SK-N-SH treated with all-trans-retinoic acid at 6 μM for 48 hours (cell line): ENCODE measurements at regions not wholly inside any gene's neighbourhood (a gene's known extent, or its start where the extent isn't known, plus 50 kb on each side); places are given as distances from the start of the nearest gene placed in this dataset.

Source experiments
- ATAC-seq: fragments of 200-7000 bp; cut with Tn5 transposase; 3 replicates; pipeline ENCODE4 v1.9.1; 2020; ENCODE audit warnings: mild to moderate bottlenecking, moderate library complexity
- BACH2 ChIP-seq: fragments of 250-450 bp; sonication (Bioruptor Pico); IDR thresholded peaks from 2 replicates; pipeline ENCODE4 v1.9.0; 2021; ENCODE audit warnings: mild to moderate bottlenecking, borderline replicate concordance
- CREB5 ChIP-seq: fragments of 250-450 bp; sonication (Bioruptor Pico); IDR thresholded peaks from 2 replicates; pipeline ENCODE4 v1.5.1; 2020; ENCODE audit warnings: low read depth, mild to moderate bottlenecking, moderate library complexity
- CSRNP3 ChIP-seq: fragments of 250-450 bp; sonication (Bioruptor Pico); IDR thresholded peaks from 2 replicates; pipeline ENCODE4 v1.5.1; 2021; ENCODE audit warnings: mild to moderate bottlenecking, moderate library complexity
- ESRRG ChIP-seq: fragments of 250-450 bp; sonication (Bioruptor Pico); IDR thresholded peaks from 2 replicates; pipeline ENCODE4 v1.6.1; 2021; ENCODE audit warnings: mild to moderate bottlenecking
- GLIS3 ChIP-seq: fragments of 250-450 bp; sonication (Bioruptor Pico); IDR thresholded peaks from 2 replicates; pipeline ENCODE4 v1.5.0; 2020; ENCODE audit warnings: mild to moderate bottlenecking, moderate library complexity
- ISL1 ChIP-seq: fragments of 250-450 bp; sonication (Bioruptor Pico); IDR thresholded peaks from 2 replicates; pipeline ENCODE4 v2.1.2; 2022; ENCODE audit warnings: mild to moderate bottlenecking, moderate library complexity
- OSR1 ChIP-seq: fragments of 250-450 bp; sonication (Bioruptor Pico); IDR thresholded peaks from 2 replicates; pipeline ENCODE4 v1.8.0; 2022; ENCODE audit warnings: moderate library complexity, mild to moderate bottlenecking, inconsistent platforms
- PATZ1 ChIP-seq: fragments of 250-450 bp; sonication (Bioruptor Pico); IDR thresholded peaks from 2 replicates; pipeline ENCODE4 v1.8.0; 2020; ENCODE audit warnings: mild to moderate bottlenecking, moderate library complexity, borderline replicate concordance
- POU6F1 ChIP-seq: fragments of 250-450 bp; sonication (Bioruptor Pico); IDR thresholded peaks from 2 replicates; pipeline ENCODE4 v1.8.0; 2021; ENCODE audit warnings: low read depth, mild to moderate bottlenecking, moderate library complexity, borderline replicate concordance
- PPARA ChIP-seq: fragments of 250-450 bp; sonication (Bioruptor Pico); IDR thresholded peaks from 2 replicates; pipeline ENCODE4 v1.5.0; 2020; ENCODE audit warnings: mild to moderate bottlenecking, borderline replicate concordance
- RARB ChIP-seq: fragments of 250-450 bp; sonication (Bioruptor Pico); IDR thresholded peaks from 2 replicates; pipeline ENCODE4 v1.8.0; 2021; ENCODE audit warnings: mild to moderate bottlenecking, moderate library complexity
- SNAI2 ChIP-seq: fragments of 250-450 bp; sonication (Bioruptor Pico); IDR thresholded peaks from 2 replicates; pipeline ENCODE4 v1.5.0; 2020; ENCODE audit warnings: mild to moderate bottlenecking, moderate library complexity
- TCF4 ChIP-seq: fragments of 250-450 bp; sonication (Bioruptor Pico); IDR thresholded peaks from 2 replicates; pipeline ENCODE4 v1.8.0; 2021; ENCODE audit warnings: mild to moderate bottlenecking, moderate library complexity, borderline replicate concordance
- TSHZ2 ChIP-seq: fragments of 250-450 bp; sonication (Bioruptor Pico); IDR thresholded peaks from 2 replicates; pipeline ENCODE4 v1.5.0; 2020; ENCODE audit warnings: mild to moderate bottlenecking, moderate library complexity
- ZC3H10 ChIP-seq: fragments of 250-450 bp; sonication (Bioruptor Pico); IDR thresholded peaks from 2 replicates; pipeline ENCODE4 v1.5.1; 2021; ENCODE audit warnings: mild to moderate bottlenecking, moderate library complexity
- ZFP3 ChIP-seq: fragments of 250-450 bp; sonication (Bioruptor Pico); IDR thresholded peaks from 2 replicates; pipeline ENCODE4 v1.5.0; 2020; ENCODE audit warnings: mild to moderate bottlenecking, moderate library complexity
- ZNF565 ChIP-seq: fragments of 450-650 bp; formaldehyde crosslinking; conservative IDR thresholded peaks from 2 replicates; pipeline ENCODE4 v1.5.0; 2020; ENCODE audit warnings: low read depth, mild to moderate bottlenecking, moderate library complexity
- ZNF70 ChIP-seq: fragments of 450-650 bp; formaldehyde crosslinking; IDR thresholded peaks from 2 replicates; pipeline ENCODE4 v1.5.0; 2020; ENCODE audit warnings: mild to moderate bottlenecking, moderate library complexity

- no peak for TF ChIP-seq POU6F1 (CRISPR knock-in tag)
- TF ChIP-seq OSR1 (CRISPR knock-in tag) = no peak
- TF ChIP-seq PPARA = no peak
- TF ChIP-seq SNAI2 (CRISPR knock-in tag) = no peak
- no peak for TF ChIP-seq ZFP3 (CRISPR knock-in tag)
- no peak for TF ChIP-seq TSHZ2 (CRISPR knock-in tag)
- no peak for TF ChIP-seq ESRRG (CRISPR knock-in tag)
- no peak for TF ChIP-seq ISL1
- TF ChIP-seq PATZ1 (CRISPR knock-in tag) = no peak
- TF ChIP-seq, all 23 proteins: peak for 0
These were observed 659.9 kb downstream of the USP25 start for GRCh38 chr21:16389643-16390042.

GRCh38 chr21:16395285-16395684 is 665.5 kb downstream of the USP25 start:
- TF ChIP-seq OSR1 (CRISPR knock-in tag) = no peak
- no peak for TF ChIP-seq RARB (CRISPR knock-in tag)
- no peak for TF ChIP-seq ZC3H10
- TF ChIP-seq POU6F1 (CRISPR knock-in tag) = no peak
- no peak for TF ChIP-seq CSRNP3 (CRISPR knock-in tag)
- no peak for TF ChIP-seq SNAI2 (CRISPR knock-in tag)
- TF ChIP-seq, all 23 proteins: peak for 0
- no peak for ATAC-seq

More at GRCh38 chr21:16389643-16390042, 659.9 kb downstream of the USP25 start:
- no peak for ATAC-seq

- TF ChIP-seq ZNF565 (no peak), TSHZ2 (CRISPR knock-in tag) (no peak), RARB (CRISPR knock-in tag) (no peak), CSRNP3 (CRISPR knock-in tag) (no peak), ESRRG (CRISPR knock-in tag) (no peak), ZNF70 (no peak), SNAI2 (CRISPR knock-in tag) (no peak), GLIS3 (no peak), OSR1 (CRISPR knock-in tag) (no peak), BACH2 (CRISPR knock-in tag) (no peak), TCF4 (CRISPR knock-in tag) (no peak), CREB5 (CRISPR knock-in tag) (no peak), POU6F1 (CRISPR knock-in tag) (no peak)
- TF ChIP-seq, all 23 proteins: peak for 0
- no peak for ATAC-seq
These were observed 673.0 kb downstream of the USP25 start for GRCh38 chr21:16402752-16403151.
